GM23338 (cell line): ENCODE measurements at regions not wholly inside any gene's neighbourhood (a gene's known extent, or its start where the extent isn't known, plus 50 kb on each side); places are given as distances from the start of the nearest gene placed in this dataset.
"Not testable (repeated sequence)": the region's sequence is repeated elsewhere in the genome, so short reads cannot be mapped to it uniquely, and the experiment has no call there.

Experiments used
- ATAC-seq: fragments of 200-7000 bp; cut with Tn5 transposase; 3 replicates; pipeline ENCODE4 v1.9.1; 2020
- DNase-seq: peaks from one replicate; pipeline ENCODE4 v3.0.0-alpha.2; 2015; ENCODE audit warnings: low spot score
- H2AFZ ChIP-seq: fragments of 200-600 bp; sonication (generic); 2 replicates; pipeline ENCODE4 v1.8.0; 2016; ENCODE audit warnings: antibody characterized with exemption, mild to moderate bottlenecking, moderate library complexity
- H3F3A ChIP-seq: fragments of 200-600 bp; sonication (generic); replicated peaks from 2 replicates; pipeline ENCODE4 v1.8.0; 2017; ENCODE audit warnings: antibody characterized with exemption, mixed run types, low read depth
- H3K27ac ChIP-seq: fragments of 200-600 bp; sonication (generic); 2 replicates; pipeline ENCODE4 v1.6.1; 2016; ENCODE audit warnings: low read depth
- H3K27me3 ChIP-seq: fragments of 200-600 bp; sonication (generic); 2 replicates; pipeline ENCODE4 v1.8.0; 2016; ENCODE audit warnings: mild to moderate bottlenecking, mixed run types, moderate library complexity; ENCODE audit not compliant: insufficient read depth
- H3K36me3 ChIP-seq: fragments of 200-600 bp; sonication (generic); 2 replicates; pipeline ENCODE4 v1.8.0; 2016; ENCODE audit warnings: mild to moderate bottlenecking; ENCODE audit not compliant: insufficient read depth
- H3K4me1 ChIP-seq: fragments of 200-600 bp; sonication (generic); 2 replicates; pipeline ENCODE4 v1.8.0; 2016; ENCODE audit warnings: mild to moderate bottlenecking, moderate library complexity; ENCODE audit not compliant: insufficient read depth
- H3K4me2 ChIP-seq: fragments of 200-600 bp; sonication (generic); 2 replicates; pipeline ENCODE4 v1.7.1; 2017; ENCODE audit warnings: mixed run types
- H3K4me3 ChIP-seq: fragments of 200-600 bp; sonication (generic); 2 replicates; pipeline ENCODE4 v1.6.1; 2016; ENCODE audit warnings: mixed run types
- H3K79me2 ChIP-seq: fragments of 200-600 bp; sonication (generic); replicated peaks from 2 replicates; pipeline ENCODE4 v1.8.0; 2017; ENCODE audit warnings: mild to moderate bottlenecking; ENCODE audit not compliant: insufficient read depth
- H3K9me2 ChIP-seq: fragments of 200-600 bp; sonication (generic); 2 replicates; pipeline ENCODE4 v1.8.0; 2017; ENCODE audit not compliant: insufficient read depth
- H4K20me1 ChIP-seq: fragments of 200-600 bp; sonication (generic); replicated peaks from 2 replicates; pipeline ENCODE4 v1.8.0; 2017; ENCODE audit warnings: mild to moderate bottlenecking; ENCODE audit not compliant: insufficient read depth
- H3K27ac Mint-ChIP-seq: 2 replicates; pipeline ENCODE4 v1.8.0; 2020; ENCODE audit warnings: inconsistent platforms, mild to moderate bottlenecking, moderate library complexity, mixed read lengths
- H3K27me3 Mint-ChIP-seq: 3 replicates; pipeline ENCODE4 v1.8.0; 2022; ENCODE audit warnings: low read depth, mild to moderate bottlenecking, moderate library complexity, mixed read lengths, inconsistent platforms; ENCODE audit not compliant: insufficient read depth, poor library complexity
- H3K36me3 Mint-ChIP-seq: 3 replicates; pipeline ENCODE4 v1.8.0; 2021; ENCODE audit warnings: low read depth, mild to moderate bottlenecking, inconsistent platforms, moderate library complexity, mixed read lengths
- H3K4me1 Mint-ChIP-seq: 3 replicates; pipeline ENCODE4 v1.8.0; 2020; ENCODE audit warnings: mild to moderate bottlenecking, inconsistent platforms, mixed read lengths
- H3K4me3 Mint-ChIP-seq: 3 replicates; pipeline ENCODE4 v1.8.0; 2021; ENCODE audit warnings: moderate library complexity, mild to moderate bottlenecking, inconsistent platforms, mixed read lengths
- H3K9me3 Mint-ChIP-seq: 3 replicates; pipeline ENCODE4 v1.8.0; 2020; ENCODE audit warnings: moderate library complexity, mild to moderate bottlenecking, inconsistent platforms, mixed read lengths
- ETS1 ChIP-seq: IDR thresholded peaks from 2 replicates; pipeline ENCODE4 v1.6.1; 2016; ENCODE audit warnings: antibody characterized with exemption
- ZNF331 ChIP-seq: fragments of 250-450 bp; sonication (Bioruptor Pico); IDR thresholded peaks from 2 replicates; pipeline ENCODE4 v1.5.0; 2020; ENCODE audit warnings: low read depth, mild to moderate bottlenecking, moderate library complexity
- ZNF462 ChIP-seq: fragments of 250-450 bp; sonication (Bioruptor Pico); IDR thresholded peaks from 2 replicates; pipeline ENCODE4 v1.5.0; 2020; ENCODE audit warnings: mild to moderate bottlenecking, moderate library complexity

- H3F3A ChIP-seq = no peaks in the 10 kb centered on the region
- no peaks in the 10 kb centered on the region for H3K9me2 ChIP-seq
- Mint-ChIP-seq H3K27ac (no peak overlapping the region), H3K9me3 (no peaks in the 10 kb centered on the region; the same call in 2 of the 3 replicates), H3K27me3 (peaks cover 15% of the 10 kb centered on the region), H3K36me3 (no peaks in the 10 kb centered on the region; the same call in 2 of the 3 replicates), H3K4me3 (no peak overlapping the region), H3K4me1 (peaks cover 18% of the 10 kb centered on the region)
- ATAC-seq (no peak), DNase-seq (no peak)
- H2AFZ ChIP-seq = no peak overlapping the region
- H4K20me1 ChIP-seq = no peaks in the 10 kb centered on the region
- H3K4me3 ChIP-seq = no peak overlapping the region
- H3K4me2 ChIP-seq = no peak overlapping the region
- no peak for TF ChIP-seq ZNF331
- TF ChIP-seq ETS1 = no peak
- TF ChIP-seq ZNF462 = no peak
- H3K4me1 ChIP-seq = peaks cover 9% of the 10 kb centered on the region; the same call in 1 of the 2 replicates
- no peak overlapping the region for H3K27ac ChIP-seq
- no peaks in the 10 kb centered on the region for H3K79me2 ChIP-seq
- no peaks in the 10 kb centered on the region for H3K36me3 ChIP-seq
- H3K27me3 ChIP-seq = peaks cover 8% of the 10 kb centered on the region
Measured at GRCh38 chr1:121522061-121522759, 337.4 kb downstream of the SRGAP2C start.

- not testable (repeated sequence) for H3K79me2 ChIP-seq, H2AFZ ChIP-seq, H3F3A ChIP-seq, DNase-seq, H4K20me1 ChIP-seq, ATAC-seq, H3K9me3 Mint-ChIP-seq, H3K9me2 ChIP-seq, H3K4me2 ChIP-seq, H3K4me1 ChIP-seq, H3K27ac ChIP-seq, H3K27me3 ChIP-seq, H3K4me3 ChIP-seq, H3K36me3 Mint-ChIP-seq, H3K4me3 Mint-ChIP-seq, H3K36me3 ChIP-seq, H3K27ac Mint-ChIP-seq
- Mint-ChIP-seq H3K27me3 (peaks cover 15% of the 10 kb centered on the region), H3K4me1 (peaks cover 12% of the 10 kb centered on the region)
Measured at GRCh38 chr1:121523112-121523511, 338.3 kb downstream of the SRGAP2C start.
